ENCODE measurements at regions not wholly inside any gene's neighbourhood (a gene's known extent, or its start where the extent isn't known, plus 50 kb on each side); places are given as distances from the start of the nearest gene placed in this dataset.

GRCh38 chr2:120617055-120617454, 118.6 kb upstream of the GLI2 start:
- POLR2A ChIA-PET (ENCODE audit: partially characterized antibody) = no interaction called here
- H4K8ac ChIP-seq (ENCODE audit: extremely low read depth, insufficient read depth, low read length) = no peak overlapping the region
- no peaks in the 10 kb centered on the region for H3K9me3 ChIP-seq (ENCODE audit: insufficient read depth in 2 of 2, low read depth in 1 of 2, low read length in 1 of 2)
- H3K9ac ChIP-seq (replicated peaks in 1 of 4; ENCODE audit: extremely low read depth in 1 of 4, low read depth in 3 of 4, low read length in 3 of 4) = no peak overlapping the region
- H3K27me3 ChIP-seq (replicated peaks in 1 of 4; ENCODE audit: control insufficient read depth in 3 of 4, extremely low read depth in 1 of 4, insufficient read depth in 3 of 4, low read length in 3 of 4) = peaks cover 0 to 3% (median 1%) of the 10 kb centered on the region in 4 experiments; a peak in 3 of 7 replicates
- CTCF ChIA-PET (ENCODE audit: partially characterized antibody) = interaction anchor here (1.0 to 1.2 kb wide), 2 partner anchors 21 to 79 kb away, joined by 3 read pairs; no protein-coding TSS in a partner anchor
- H2BK20ac ChIP-seq (ENCODE audit: low read length) = no peak overlapping the region
- WGBS, 2 experiments (ENCODE audit: extremely low coverage in 1 of 2, insufficient coverage in 1 of 2, insufficient read length in 1 of 2, insufficient replicate concordance in 2 of 2, low coverage in 1 of 2, low lambda C conversion rate in 2 of 2, missing lambda C conversion rate in 1 of 2) = 90% methylated on average over 5 of the region's 5 CpGs; no CpG with 5 or more reads in 1 of the 2 experiments
- H3K4me1 ChIP-seq (replicated peaks in 1 of 4; ENCODE audit: control insufficient read depth in 3 of 4, insufficient read depth in 4 of 4, low read length in 3 of 4) = peaks cover 0 to 3% (median 0%) of the 10 kb centered on the region in 4 experiments; a peak in 1 of 7 replicates
- H2BK15ac ChIP-seq (ENCODE audit: low read length) = no peak overlapping the region
- H3K79me1 ChIP-seq (ENCODE audit: low read depth, low read length) = no peaks in the 10 kb centered on the region
- TF ChIP-seq CREB1 (IDR thresholded peaks at IDR 0.05) = no peak
- no peak for FAIRE-seq
- no peak overlapping the region for H3K14ac ChIP-seq (ENCODE audit: insufficient read length)
- no peak overlapping the region for H3K4me3 ChIP-seq (ENCODE audit: extremely low read depth in 1 of 4, insufficient read depth in 2 of 4, low read depth in 3 of 4, low read length in 4 of 4)
- H3K4ac ChIP-seq (replicated peaks; ENCODE audit: insufficient read length, low read depth, low read length) = no peak overlapping the region
- no peak overlapping the region for H3K18ac ChIP-seq (ENCODE audit: extremely low read depth, low read length)
- no peak overlapping the region for H3K56ac ChIP-seq (replicated peaks; ENCODE audit: insufficient read length, low read depth, low read length)
- no peak overlapping the region for H4K5ac ChIP-seq (ENCODE audit: insufficient read length, low read depth, low read length)
- no peak overlapping the region for H3K23ac ChIP-seq (ENCODE audit: insufficient read length)
- no peak overlapping the region for H3K4me2 ChIP-seq (ENCODE audit: insufficient read depth in 1 of 2, low read depth in 2 of 2, low read length in 2 of 2)
- H2BK120ac ChIP-seq (replicated peaks; ENCODE audit: low read depth, low read length) = no peak overlapping the region
- no peak overlapping the region for H3K27ac ChIP-seq (ENCODE audit: low read depth, low read length)
- H2AK5ac ChIP-seq (ENCODE audit: low read depth, low read length) = no peak overlapping the region
- no peak overlapping the region for H2BK12ac ChIP-seq (ENCODE audit: low read depth, low read length)
- H4K91ac ChIP-seq (replicated peaks; ENCODE audit: insufficient read length, low read length) = no peak overlapping the region
- H3K36me3 ChIP-seq (ENCODE audit: control insufficient read depth in 2 of 4, insufficient read depth in 4 of 4, low read length in 3 of 4) = no peaks in the 10 kb centered on the region
- H3K23me2 ChIP-seq (ENCODE audit: low read depth, low read length) = no peaks in the 10 kb centered on the region
- H3K79me2 ChIP-seq (ENCODE audit: control insufficient read depth in 1 of 2, insufficient read depth in 2 of 2, low read length in 2 of 2) = no peaks in the 10 kb centered on the region
- no peaks in the 10 kb centered on the region for H4K20me1 ChIP-seq (replicated peaks in 1 of 2; ENCODE audit: control insufficient read depth in 1 of 2, insufficient read depth in 2 of 2, low read length in 2 of 2)
- no peak overlapping the region for H2AFZ ChIP-seq (ENCODE audit: low read length)
- DNase-seq (ENCODE audit: low read depth in 1 of 2, low spot score in 2 of 2) = no peak
- no peak overlapping the region for H2BK5ac ChIP-seq (ENCODE audit: low read depth, low read length)
